ENCODE measurements at regions not wholly inside any gene's neighbourhood (a gene's known extent, or its start where the extent isn't known, plus 50 kb on each side); places are given as distances from the start of the nearest gene placed in this dataset.
"Not testable (repeated sequence)": the region's sequence is repeated elsewhere in the genome, so short reads cannot be mapped to it uniquely, and the experiment has no call there.

DNA sequence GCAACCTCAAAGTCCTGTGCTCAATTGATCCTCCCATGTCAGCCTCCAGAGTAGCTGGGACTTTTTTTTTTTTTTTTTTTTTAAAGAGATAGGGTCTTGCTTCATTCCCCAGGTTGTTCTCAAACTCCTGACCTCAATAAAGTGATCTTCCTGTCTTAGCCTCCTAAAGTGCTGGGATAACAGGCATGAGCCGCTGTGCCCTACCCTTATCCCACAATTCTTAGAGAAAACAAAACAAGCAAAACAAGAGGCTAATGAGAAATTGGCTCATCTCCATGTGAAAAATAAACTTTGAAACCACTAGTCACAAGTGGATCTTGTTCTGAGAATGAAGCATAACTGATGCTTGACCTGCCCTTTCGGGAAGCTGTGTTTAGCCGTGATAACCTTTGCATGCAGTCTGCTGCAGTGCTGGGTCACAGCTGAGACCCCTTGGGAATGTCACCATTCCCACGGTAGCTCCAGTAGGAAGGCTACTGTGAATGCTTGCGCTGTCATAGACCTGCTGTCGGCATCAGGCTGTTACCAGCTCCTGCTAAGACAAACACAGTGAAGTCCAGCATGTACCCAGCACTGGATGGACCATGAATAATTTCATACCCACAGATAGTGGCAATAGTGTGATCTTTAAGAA lies 290.7 kb upstream of the KIAA1217 start:
- Mint-ChIP-seq H3K27me3 (ENCODE audit: unreplicated experiment) (peaks cover 12% of the 10 kb centered on the region), H3K4me1 (ENCODE audit: low read depth, unreplicated experiment) (peaks cover 42% of the 10 kb centered on the region), H3K4me3 (ENCODE audit: unreplicated experiment) (peak overlapping the region; percentile 66), H3K36me3 (ENCODE audit: unreplicated experiment) (no peaks in the 10 kb centered on the region), H3K27ac (ENCODE audit: unreplicated experiment) (peak overlapping the region; percentile 97), H3K9me3 (ENCODE audit: unreplicated experiment) (peaks cover 13% of the 10 kb centered on the region)
- DNase-seq, result peak; percentile 69
- TF ChIP-seq, protein P1, sequence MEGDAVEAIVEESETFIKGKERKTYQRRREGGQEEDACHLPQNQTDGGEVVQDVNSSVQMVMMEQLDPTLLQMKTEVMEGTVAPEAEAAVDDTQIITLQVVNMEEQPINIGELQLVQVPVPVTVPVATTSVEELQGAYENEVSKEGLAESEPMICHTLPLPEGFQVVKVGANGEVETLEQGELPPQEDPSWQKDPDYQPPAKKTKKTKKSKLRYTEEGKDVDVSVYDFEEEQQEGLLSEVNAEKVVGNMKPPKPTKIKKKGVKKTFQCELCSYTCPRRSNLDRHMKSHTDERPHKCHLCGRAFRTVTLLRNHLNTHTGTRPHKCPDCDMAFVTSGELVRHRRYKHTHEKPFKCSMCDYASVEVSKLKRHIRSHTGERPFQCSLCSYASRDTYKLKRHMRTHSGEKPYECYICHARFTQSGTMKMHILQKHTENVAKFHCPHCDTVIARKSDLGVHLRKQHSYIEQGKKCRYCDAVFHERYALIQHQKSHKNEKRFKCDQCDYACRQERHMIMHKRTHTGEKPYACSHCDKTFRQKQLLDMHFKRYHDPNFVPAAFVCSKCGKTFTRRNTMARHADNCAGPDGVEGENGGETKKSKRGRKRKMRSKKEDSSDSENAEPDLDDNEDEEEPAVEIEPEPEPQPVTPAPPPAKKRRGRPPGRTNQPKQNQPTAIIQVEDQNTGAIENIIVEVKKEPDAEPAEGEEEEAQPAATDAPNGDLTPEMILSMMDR (IDR thresholded peaks at IDR 0.05; ENCODE audit: partially characterized antibody, unreplicated experiment), result no peak

DNA sequence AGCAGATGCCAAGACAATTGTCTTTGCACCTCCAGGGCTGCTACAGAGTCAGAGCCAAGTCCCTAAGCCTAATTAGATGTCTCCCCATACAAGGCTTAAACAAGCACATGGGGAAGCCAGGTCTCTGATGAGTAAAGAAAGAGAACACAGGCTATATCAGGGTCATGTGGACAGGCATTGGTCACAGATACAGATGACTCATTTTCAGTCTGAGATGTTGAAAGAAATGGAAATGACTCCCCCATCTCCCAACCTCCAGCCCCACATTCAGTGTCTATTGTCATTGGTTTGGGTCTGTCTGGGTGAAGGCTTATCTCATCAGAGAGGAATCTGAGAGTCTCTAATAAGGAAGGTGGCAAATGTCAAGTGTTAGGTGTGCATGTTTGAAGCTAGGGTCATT lies 290.1 kb upstream of the KIAA1217 start:
- peaks cover 37% of the 10 kb centered on the region for H3K4me1 Mint-ChIP-seq (ENCODE audit: low read depth, unreplicated experiment)
- H3K4me3 Mint-ChIP-seq (ENCODE audit: unreplicated experiment), result peak overlapping the region; percentile 66
- no peaks in the 10 kb centered on the region for H3K36me3 Mint-ChIP-seq (ENCODE audit: unreplicated experiment)
- peak overlapping the region; percentile 97 for H3K27ac Mint-ChIP-seq (ENCODE audit: unreplicated experiment)
- H3K27me3 Mint-ChIP-seq (ENCODE audit: unreplicated experiment), result peaks cover 12% of the 10 kb centered on the region
- no peak for DNase-seq
- peaks cover 13% of the 10 kb centered on the region for H3K9me3 Mint-ChIP-seq (ENCODE audit: unreplicated experiment)
- TF ChIP-seq, protein P1 (IDR thresholded peaks at IDR 0.05; ENCODE audit: partially characterized antibody, unreplicated experiment), result no peak

- TF ChIP-seq, protein P1 (IDR thresholded peaks at IDR 0.05; ENCODE audit: partially characterized antibody, unreplicated experiment), result no peak
- peak; percentile 28 for DNase-seq
- H3K27ac Mint-ChIP-seq (ENCODE audit: unreplicated experiment), result peak overlapping the region; percentile 80
- H3K9me3 Mint-ChIP-seq (ENCODE audit: unreplicated experiment), result peaks cover 3% of the 10 kb centered on the region
- peaks cover 26% of the 10 kb centered on the region for H3K4me1 Mint-ChIP-seq (ENCODE audit: low read depth, unreplicated experiment)
- H3K36me3 Mint-ChIP-seq (ENCODE audit: unreplicated experiment), result no peaks in the 10 kb centered on the region
- H3K27me3 Mint-ChIP-seq (ENCODE audit: unreplicated experiment), result no peaks in the 10 kb centered on the region
- H3K4me3 Mint-ChIP-seq (ENCODE audit: unreplicated experiment), result peak overlapping the region; percentile 46
Observed at GRCh38 chr10:23927576-23928325, 281.2 kb upstream of the KIAA1217 start.

DNA sequence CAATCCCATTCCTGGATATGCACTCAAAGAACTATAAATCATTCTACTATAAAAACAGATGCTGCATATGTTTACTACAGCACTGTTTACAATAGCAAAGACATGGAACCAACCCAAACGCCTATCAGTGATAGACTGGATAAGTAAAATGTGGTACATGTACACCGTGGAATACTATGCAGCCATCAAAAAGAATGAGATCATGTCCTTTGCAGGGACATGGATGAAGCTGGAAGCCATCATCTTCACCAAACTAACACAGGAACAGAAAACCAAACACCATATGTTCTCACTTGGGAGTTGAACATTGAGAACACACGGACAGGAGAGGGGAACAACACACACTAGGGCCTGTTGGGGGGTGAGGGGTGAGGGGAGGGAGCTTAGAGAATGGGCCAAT lies 274.9 kb upstream of the KIAA1217 start:
- H3K4me1 Mint-ChIP-seq (ENCODE audit: low read depth, unreplicated experiment); H3K36me3 Mint-ChIP-seq (ENCODE audit: unreplicated experiment); DNase-seq; H3K9me3 Mint-ChIP-seq (ENCODE audit: unreplicated experiment); H3K4me3 Mint-ChIP-seq (ENCODE audit: unreplicated experiment); H3K27me3 Mint-ChIP-seq (ENCODE audit: unreplicated experiment); H3K27ac Mint-ChIP-seq (ENCODE audit: unreplicated experiment): not testable (repeated sequence)

GRCh38 chr10:23945845-23946244 lies 263.1 kb upstream of the KIAA1217 start:
- TF ChIP-seq, protein P1 (IDR thresholded peaks at IDR 0.05; ENCODE audit: partially characterized antibody, unreplicated experiment), result no peak
- no peak for DNase-seq
- Mint-ChIP-seq H3K9me3 (ENCODE audit: unreplicated experiment) (no peaks in the 10 kb centered on the region), H3K4me1 (ENCODE audit: low read depth, unreplicated experiment) (no peaks in the 10 kb centered on the region), H3K27ac (ENCODE audit: unreplicated experiment) (no peak overlapping the region), H3K4me3 (ENCODE audit: unreplicated experiment) (no peak overlapping the region), H3K27me3 (ENCODE audit: unreplicated experiment) (no peaks in the 10 kb centered on the region), H3K36me3 (ENCODE audit: unreplicated experiment) (no peaks in the 10 kb centered on the region)
